Ovary (tissue), 3 donors: ENCODE measurements at regions not wholly inside any gene's neighbourhood (a gene's known extent, or its start where the extent isn't known, plus 50 kb on each side); places are given as distances from the start of the nearest gene placed in this dataset.

Experiments used
- CTCF ChIP-seq, 3 donors: fragments of 450-650 bp in 2 of 3; fragments of 200-600 bp in 1 of 3; IDR thresholded peaks; one replicate each; pipeline versions ENCODE4 v1.5.1 to v1.8.0; 2016 to 2022; ENCODE audit warnings: antibody characterized with exemption in 3 of 3, mild to moderate bottlenecking in 1 of 3
- EP300 ChIP-seq: sonication (generic); formaldehyde crosslinking; IDR thresholded peaks from one replicate; pipeline ENCODE4 v1.6.1; 2017; ENCODE audit warnings: antibody characterized with exemption
- POLR2A ChIP-seq: fragments of 450-650 bp; IDR thresholded peaks from one replicate; pipeline ENCODE4 v1.6.1; 2017; ENCODE audit warnings: antibody characterized with exemption, mild to moderate bottlenecking, moderate library complexity
- donor health status: DM: no; HTN: no; CAD: no.

- TF ChIP-seq POLR2A (no peak), CTCF (IDR thresholded peaks at IDR 0.05) (no peak), EP300 (no peak)
These were observed 395.4 kb downstream of the CSNK1G3 start for GRCh38 chr5:123907349-123907748.
